BLaER1 treated with 17β-estradiol and CSF1 and Interleukin-3, amounts not matched to agents 10 nM and 100 nM (cell line): ENCODE measurements at regions not wholly inside any gene's neighbourhood (a gene's known extent, or its start where the extent isn't known, plus 50 kb on each side); places are given as distances from the start of the nearest gene placed in this dataset.

Experiments used
- H3K27ac ChIP-seq, 11 experiments: shearing (Covaris generic); formaldehyde crosslinking; 2 replicates each; pipeline ENCODE4 v1.8.1; 2022
- H3K27me3 ChIP-seq, 11 experiments: shearing (Covaris generic); formaldehyde crosslinking; 2 replicates each; pipeline ENCODE4 v1.8.1; 2022
- H3K36me3 ChIP-seq, 11 experiments: shearing (Covaris generic); formaldehyde crosslinking; 2 replicates each; pipeline ENCODE4 v1.8.1; 2022
- H3K4me1 ChIP-seq, 10 experiments: shearing (Covaris generic); formaldehyde crosslinking; 2 replicates each; pipeline ENCODE4 v1.8.1; 2022
- H3K4me2 ChIP-seq, 11 experiments: shearing (Covaris generic); formaldehyde crosslinking; 2 replicates each; pipeline ENCODE4 v1.8.1; 2022
- H3K4me3 ChIP-seq, 10 experiments: shearing (Covaris generic); formaldehyde crosslinking; 2 replicates each; pipeline ENCODE4 v1.8.1; 2022
- H3K9ac ChIP-seq, 11 experiments: shearing (Covaris generic); formaldehyde crosslinking; 2 replicates each; pipeline ENCODE4 v1.8.1; 2022
- H3K9me3 ChIP-seq, 11 experiments: shearing (Covaris generic); formaldehyde crosslinking; replicated peaks in 1 of 11; 2 replicates each; pipeline ENCODE4 v1.8.1; 2022
- H4K20me1 ChIP-seq, 11 experiments: shearing (Covaris generic); formaldehyde crosslinking; 2 replicates each; pipeline ENCODE4 v1.8.1; 2022
- Cebpa-rat ChIP-seq, 11 experiments: shearing (Covaris generic); IDR thresholded peaks; 2 replicates each; pipeline ENCODE4 v1.8.1; 2022

DNA sequence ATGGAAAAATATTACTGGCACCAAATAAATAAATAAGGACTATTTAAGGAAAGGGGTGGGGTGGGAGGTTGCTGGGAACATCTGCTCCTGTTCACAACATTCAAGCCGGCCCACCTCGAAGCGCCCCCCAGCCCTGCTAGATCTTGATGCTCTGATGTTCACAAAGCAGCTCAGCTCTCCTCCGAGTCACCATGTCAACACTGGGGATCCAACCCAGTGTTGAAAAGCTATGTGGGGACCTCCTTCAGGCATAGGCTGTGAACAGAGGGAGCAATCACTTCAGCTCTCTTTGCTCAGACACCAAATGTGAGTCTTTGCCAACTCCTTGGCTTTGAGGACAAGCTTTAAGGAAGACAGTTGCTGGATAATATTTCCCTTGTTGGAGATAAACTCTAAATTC, 176.8 kb upstream of the NT5E start:
- Histone ChIP-seq H3K36me3 (no peaks in the 10 kb centered on the region), H3K9me3 (no peaks in the 10 kb centered on the region), H3K27me3 (no peaks in the 10 kb centered on the region), H3K4me3 (no peak overlapping the region), H3K4me2 (no peak overlapping the region), H3K27ac (no peak overlapping the region), H3K9ac (no peak overlapping the region), H3K4me1 (no peaks in the 10 kb centered on the region), H4K20me1 (no peaks in the 10 kb centered on the region)
- TF ChIP-seq Cebpa-rat (IDR thresholded peaks at IDR 0.05), result no peak

DNA sequence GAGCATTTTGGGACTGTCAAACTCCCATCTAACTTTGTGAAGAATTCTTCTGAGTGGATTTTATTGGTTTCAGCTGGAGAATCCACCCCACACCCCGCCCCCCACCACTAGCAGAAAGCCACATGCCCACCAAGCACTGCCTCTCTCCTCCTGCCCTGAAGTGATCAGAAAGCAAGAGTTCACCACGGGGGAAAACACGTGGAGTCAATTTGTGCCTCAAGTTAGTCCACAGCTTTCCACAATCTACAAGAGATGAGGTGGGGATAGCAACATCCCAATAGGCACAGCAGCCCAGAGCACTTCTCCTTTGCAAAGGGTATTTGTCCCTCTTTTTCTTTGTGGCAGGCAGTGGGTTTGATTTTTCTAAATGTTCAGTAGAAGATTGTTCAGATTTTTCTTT, 177.3 kb upstream of the NT5E start:
- Histone ChIP-seq H3K4me3 (no peak overlapping the region), H3K9ac (no peak overlapping the region), H3K36me3 (no peaks in the 10 kb centered on the region), H3K9me3 (no peaks in the 10 kb centered on the region), H3K4me1 (no peaks in the 10 kb centered on the region), H3K27me3 (no peaks in the 10 kb centered on the region), H4K20me1 (no peaks in the 10 kb centered on the region), H3K4me2 (no peak overlapping the region), H3K27ac (no peak overlapping the region)
- TF ChIP-seq Cebpa-rat (IDR thresholded peaks at IDR 0.05), result no peak

DNA sequence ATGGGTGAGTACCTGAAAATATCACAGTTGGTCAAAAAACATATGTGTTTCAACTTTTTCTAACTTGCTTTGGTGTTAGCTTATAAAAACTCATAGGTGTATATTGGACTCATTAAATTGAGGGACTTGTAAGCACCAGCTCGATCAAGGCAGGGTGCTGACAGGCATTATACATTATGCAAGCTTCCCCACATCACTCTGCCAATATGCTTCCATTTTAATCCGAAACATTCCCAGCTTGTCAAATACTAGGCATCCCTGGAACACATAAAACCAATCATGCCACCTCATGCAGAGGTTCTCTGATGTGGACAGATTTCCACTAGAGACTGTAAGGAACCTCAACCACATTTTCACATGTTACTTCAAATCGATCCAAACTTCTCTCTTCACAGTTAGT, 187.3 kb upstream of the NT5E start:
- Histone ChIP-seq H3K27me3 (no peaks in the 10 kb centered on the region), H3K9me3 (no peaks in the 10 kb centered on the region), H3K4me3 (no peak overlapping the region), H3K36me3 (no peaks in the 10 kb centered on the region), H3K27ac (no peak overlapping the region), H3K4me2 (no peak overlapping the region), H3K4me1 (no peaks in the 10 kb centered on the region), H4K20me1 (no peaks in the 10 kb centered on the region), H3K9ac (no peak overlapping the region)
- TF ChIP-seq Cebpa-rat (IDR thresholded peaks at IDR 0.05), result no peak

DNA sequence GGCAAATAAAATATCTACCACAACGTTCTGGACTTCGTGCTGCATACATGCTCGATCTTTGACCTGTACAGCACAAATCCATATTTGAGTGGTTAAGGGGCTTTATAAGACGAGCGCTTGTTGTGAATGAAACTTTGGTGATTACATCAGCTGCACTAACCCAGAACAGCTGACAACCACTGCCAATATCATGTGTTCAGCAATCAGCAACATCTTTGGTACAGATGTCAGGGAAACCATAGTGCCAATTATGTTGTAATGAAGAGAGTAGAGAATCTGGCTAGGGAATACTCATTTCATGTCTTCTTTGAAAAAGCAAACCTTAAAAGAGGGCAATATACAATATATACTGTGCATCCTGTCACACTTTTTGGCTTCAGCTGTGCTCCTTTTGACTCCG, 188.6 kb upstream of the NT5E start:
- H3K9ac ChIP-seq, result no peak overlapping the region
- no peak overlapping the region for H3K27ac ChIP-seq
- H3K27me3 ChIP-seq, result no peaks in the 10 kb centered on the region
- no peak for TF ChIP-seq Cebpa-rat (IDR thresholded peaks at IDR 0.05)
- no peaks in the 10 kb centered on the region for H3K4me1 ChIP-seq
- H3K9me3 ChIP-seq, result no peaks in the 10 kb centered on the region
- H3K4me2 ChIP-seq, result no peak overlapping the region
- H3K36me3 ChIP-seq, result no peaks in the 10 kb centered on the region
- no peak overlapping the region for H3K4me3 ChIP-seq
- H4K20me1 ChIP-seq, result no peaks in the 10 kb centered on the region

DNA sequence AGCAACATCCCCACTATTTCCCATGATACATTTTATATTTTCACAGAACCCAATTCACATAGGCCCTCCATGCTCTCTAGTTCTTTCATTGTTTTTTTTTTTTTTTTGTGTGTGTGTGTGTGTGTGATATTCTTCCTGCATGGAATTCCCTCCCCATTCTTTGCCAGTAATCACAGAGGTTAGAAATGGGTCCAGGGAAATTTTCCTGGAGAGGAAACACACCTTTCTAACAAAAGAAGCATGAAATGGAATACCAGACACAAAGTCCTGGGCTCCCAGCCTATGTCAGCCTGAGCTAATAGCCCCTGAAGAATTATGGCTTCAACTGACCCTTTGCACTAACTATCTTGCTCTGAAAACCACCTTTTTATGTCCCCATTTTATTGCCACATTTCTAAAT, 194.2 kb upstream of the NT5E start:
- H3K9ac ChIP-seq, result no peak overlapping the region
- H3K36me3 ChIP-seq, result no peaks in the 10 kb centered on the region
- H3K4me2 ChIP-seq, result no peak overlapping the region
- no peaks in the 10 kb centered on the region for H3K4me1 ChIP-seq
- peaks cover 0 to 6% (median 0%) of the 10 kb centered on the region in 11 experiments; a peak in 2 of 22 replicates for H3K9me3 ChIP-seq
- TF ChIP-seq Cebpa-rat (IDR thresholded peaks at IDR 0.05), result no peak
- no peak overlapping the region for H3K27ac ChIP-seq
- H3K27me3 ChIP-seq, result no peaks in the 10 kb centered on the region
- H4K20me1 ChIP-seq, result no peaks in the 10 kb centered on the region
- no peak overlapping the region for H3K4me3 ChIP-seq

DNA sequence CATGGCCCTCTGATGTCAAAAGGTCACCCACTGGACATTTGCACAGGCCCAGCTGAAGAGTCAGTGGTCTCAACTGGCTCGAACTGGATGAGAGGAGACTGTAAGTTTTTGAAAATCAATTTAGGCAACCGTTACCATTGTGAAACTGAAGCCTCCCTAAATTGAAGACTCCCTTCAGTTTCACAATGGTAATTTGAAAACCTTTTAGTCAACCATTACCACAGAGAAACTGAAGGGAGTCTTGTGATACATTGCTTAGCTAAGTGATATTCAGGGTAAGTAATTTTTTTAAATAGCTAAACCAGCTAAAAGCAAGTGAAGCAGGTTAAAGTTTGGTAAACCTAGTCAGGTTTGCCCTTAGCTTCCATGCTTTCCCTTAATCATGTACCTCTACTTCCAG, 197.3 kb upstream of the NT5E start:
- Histone ChIP-seq H3K9me3 (peaks cover 0 to 6% (median 0%) of the 10 kb centered on the region in 11 experiments; a peak in 2 of 22 replicates), H3K27ac (no peak overlapping the region), H3K4me3 (no peak overlapping the region), H3K4me2 (no peak overlapping the region), H3K36me3 (no peaks in the 10 kb centered on the region), H3K9ac (no peak overlapping the region), H3K4me1 (no peaks in the 10 kb centered on the region), H4K20me1 (no peaks in the 10 kb centered on the region), H3K27me3 (no peaks in the 10 kb centered on the region)
- TF ChIP-seq Cebpa-rat (IDR thresholded peaks at IDR 0.05), result no peak

DNA sequence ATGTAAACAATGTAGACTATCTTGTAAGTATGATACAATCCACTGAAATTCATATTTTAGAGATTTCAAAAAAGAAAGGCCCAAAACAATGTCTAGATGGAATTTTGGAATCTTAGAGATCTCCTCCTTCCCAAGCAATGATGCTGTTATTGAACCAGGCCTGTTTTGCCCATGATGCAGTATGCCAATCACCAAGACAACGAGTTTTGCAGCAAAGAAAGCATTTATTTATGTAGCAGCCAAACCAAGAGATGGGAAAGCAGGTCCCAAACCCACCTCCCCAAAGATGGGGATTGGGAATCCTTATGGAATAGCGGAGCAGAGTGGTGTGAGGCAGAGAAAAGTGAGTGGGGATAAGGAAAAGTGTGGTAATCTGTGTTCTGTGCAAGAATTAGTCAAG, 197.8 kb upstream of the NT5E start:
- no peak for TF ChIP-seq Cebpa-rat (IDR thresholded peaks at IDR 0.05)
- no peak overlapping the region for H3K4me2 ChIP-seq
- H3K27ac ChIP-seq, result no peak overlapping the region
- no peak overlapping the region for H3K9ac ChIP-seq
- H4K20me1 ChIP-seq, result no peaks in the 10 kb centered on the region
- no peaks in the 10 kb centered on the region for H3K36me3 ChIP-seq
- H3K4me3 ChIP-seq, result no peak overlapping the region
- no peaks in the 10 kb centered on the region for H3K27me3 ChIP-seq
- H3K9me3 ChIP-seq, result peaks cover 0 to 6% (median 0%) of the 10 kb centered on the region in 11 experiments; a peak in 2 of 22 replicates
- H3K4me1 ChIP-seq, result no peaks in the 10 kb centered on the region

DNA sequence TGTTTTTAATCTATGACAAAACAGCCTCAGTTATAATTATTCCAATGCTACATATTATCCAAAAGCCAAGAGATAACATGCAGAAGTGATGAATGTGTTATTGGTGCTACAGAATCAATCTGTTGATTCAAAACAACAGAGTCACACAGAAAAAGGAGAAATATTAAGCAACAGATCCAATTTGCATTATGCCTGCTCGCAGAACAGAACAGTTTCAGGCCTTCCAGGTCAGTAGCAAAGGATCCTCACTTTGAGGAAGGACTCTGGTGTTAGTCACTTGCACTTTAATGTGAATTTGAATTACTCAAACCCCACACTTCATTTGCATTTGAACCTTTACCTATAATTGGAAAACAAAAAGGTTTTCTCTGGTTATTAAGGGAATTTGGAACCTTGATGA, 198.6 kb upstream of the NT5E start:
- Histone ChIP-seq H4K20me1 (no peaks in the 10 kb centered on the region), H3K4me3 (no peak overlapping the region), H3K27me3 (no peaks in the 10 kb centered on the region), H3K27ac (no peak overlapping the region), H3K4me2 (no peak overlapping the region), H3K4me1 (no peaks in the 10 kb centered on the region), H3K9me3 (peaks cover 0 to 6% (median 0%) of the 10 kb centered on the region in 11 experiments; a peak in 2 of 22 replicates), H3K9ac (no peak overlapping the region), H3K36me3 (no peaks in the 10 kb centered on the region)
- TF ChIP-seq Cebpa-rat (IDR thresholded peaks at IDR 0.05), result no peak

DNA sequence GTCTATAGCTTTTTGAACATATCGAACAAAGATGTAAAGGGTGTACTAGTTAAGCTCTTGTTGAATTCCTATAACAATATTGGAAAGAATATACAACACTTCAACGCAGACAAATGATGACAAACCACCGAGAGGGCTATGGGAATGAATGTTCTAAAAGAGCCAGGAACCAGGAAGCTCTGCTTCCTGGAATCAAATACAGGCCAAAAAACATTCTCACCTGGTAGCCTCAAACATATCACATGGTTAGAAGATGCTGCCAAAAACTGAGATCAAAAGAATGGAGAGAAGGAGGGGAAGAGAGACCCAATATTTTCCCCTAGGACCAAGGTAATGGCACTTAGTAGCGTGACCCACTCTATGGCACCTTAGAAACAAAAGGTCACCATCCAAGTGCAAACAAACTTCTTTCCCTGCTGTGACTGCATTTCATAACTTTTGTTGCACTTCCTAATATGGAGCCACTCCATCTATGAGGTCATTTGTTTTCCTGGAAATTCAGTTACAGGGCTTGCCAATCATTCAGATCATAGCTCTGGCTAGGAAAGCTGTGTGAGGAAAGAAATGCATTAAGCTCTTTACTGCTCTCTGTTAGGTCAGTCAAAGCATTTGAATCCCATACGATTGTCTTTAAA, 199.2 kb upstream of the NT5E start:
- Histone ChIP-seq H3K9me3 (peaks cover 0 to 6% (median 0%) of the 10 kb centered on the region in 11 experiments; a peak in 2 of 22 replicates), H3K4me2 (no peak overlapping the region), H3K27me3 (no peaks in the 10 kb centered on the region), H4K20me1 (no peaks in the 10 kb centered on the region), H3K4me1 (no peaks in the 10 kb centered on the region), H3K9ac (no peak overlapping the region), H3K4me3 (no peak overlapping the region), H3K36me3 (no peaks in the 10 kb centered on the region), H3K27ac (no peak overlapping the region)
- no peak for TF ChIP-seq Cebpa-rat (IDR thresholded peaks at IDR 0.05)

DNA sequence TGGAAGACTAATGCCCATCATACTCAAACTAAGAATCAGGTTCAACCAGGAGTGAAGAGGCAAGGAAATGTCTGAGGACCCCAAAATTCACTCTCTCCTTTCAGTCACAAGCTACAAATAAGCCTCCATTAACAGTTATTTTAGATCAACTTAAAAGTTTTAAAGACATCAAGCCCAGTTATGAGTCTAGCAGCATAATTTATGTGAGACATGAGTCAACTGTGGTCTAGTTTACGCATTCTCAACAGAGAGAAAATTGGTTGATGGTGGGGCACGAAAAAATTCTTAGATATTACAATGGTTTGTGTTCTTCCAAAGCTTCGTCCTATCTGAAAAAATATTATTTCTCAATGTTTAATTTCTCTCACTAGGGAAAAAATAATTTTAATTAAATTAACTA, 204.9 kb upstream of the NT5E start:
- no peaks in the 10 kb centered on the region for H3K4me1 ChIP-seq
- H3K27ac ChIP-seq, result no peak overlapping the region
- H3K4me2 ChIP-seq, result no peak overlapping the region
- H3K4me3 ChIP-seq, result no peak overlapping the region
- no peaks in the 10 kb centered on the region for H4K20me1 ChIP-seq
- H3K9ac ChIP-seq, result no peak overlapping the region
- H3K9me3 ChIP-seq, result no peaks in the 10 kb centered on the region
- TF ChIP-seq Cebpa-rat (IDR thresholded peaks at IDR 0.05), result no peak
- no peaks in the 10 kb centered on the region for H3K36me3 ChIP-seq
- H3K27me3 ChIP-seq, result no peaks in the 10 kb centered on the region
